GM18870 (cell line): ENCODE measurements at regions not wholly inside any gene's neighbourhood (a gene's known extent, or its start where the extent isn't known, plus 50 kb on each side); places are given as distances from the start of the nearest gene placed in this dataset.

Source experiments
- ATAC-seq: cut with Tn5 transposase; IDR thresholded peaks from one replicate; pipeline ENCODE4 v1.9.1; 2021; ENCODE audit warnings: moderate library complexity; ENCODE audit not compliant: unreplicated experiment

DNA sequence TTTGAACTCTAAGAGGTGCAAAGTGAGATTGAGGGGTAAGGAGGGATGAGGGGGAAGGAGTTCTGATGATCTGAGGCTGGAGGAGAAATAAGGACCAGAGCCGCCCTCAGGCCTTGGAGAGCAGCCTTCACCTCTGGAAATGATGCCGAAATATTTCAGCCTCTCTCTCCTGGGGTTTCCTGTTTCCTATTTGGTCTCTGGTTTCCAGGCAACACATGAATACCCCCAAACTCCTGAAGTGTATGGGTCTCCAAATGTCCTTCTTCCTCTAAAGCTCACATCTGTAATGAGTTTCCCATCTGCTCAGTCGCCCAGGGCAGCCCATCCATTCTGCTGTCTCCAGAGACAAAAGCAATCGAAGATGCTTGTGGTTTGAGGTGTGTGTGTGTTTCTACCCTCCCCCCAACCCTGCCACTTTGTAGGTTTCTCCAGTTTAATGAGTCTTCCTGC is 52.0 kb upstream of the FAM20B start:
- peak; percentile 57 for ATAC-seq
